Tibial nerve (tissue), 4 donors: ENCODE measurements at regions not wholly inside any gene's neighbourhood (a gene's known extent, or its start where the extent isn't known, plus 50 kb on each side); places are given as distances from the start of the nearest gene placed in this dataset.

Experiments used
- CTCF ChIP-seq, 5 experiments: fragments of 200-600 bp in 3 of 5; fragments of 450-650 bp in 2 of 5; sonication (generic) in 3 of 5; IDR thresholded peaks; one replicate each; pipeline ENCODE4 v1.5.1; 2016 to 2019; ENCODE audit warnings: antibody characterized with exemption in 5 of 5, mild to moderate bottlenecking in 3 of 5, moderate library complexity in 2 of 5
- EP300 ChIP-seq, 2 donors: sonication (generic); formaldehyde crosslinking; IDR thresholded peaks; one replicate each; pipeline ENCODE4 v1.6.1; 2017; ENCODE audit warnings: antibody characterized with exemption in 2 of 2, mild to moderate bottlenecking in 1 of 2
- POLR2A ChIP-seq, 2 donors: fragments of 450-650 bp; IDR thresholded peaks; one replicate each; pipeline ENCODE4 v1.6.1; 2017; ENCODE audit warnings: antibody characterized with exemption in 2 of 2, mild to moderate bottlenecking in 2 of 2, moderate library complexity in 2 of 2

- TF ChIP-seq POLR2A (IDR thresholded peaks at IDR 0.05) (no peak), CTCF (IDR thresholded peaks at IDR 0.05) (no peak), EP300 (IDR thresholded peaks at IDR 0.05) (no peak)
These were observed 195.1 kb upstream of the SAMSN1 start for GRCh38 chr21:14741256-14741655.
